ENCODE measurements at regions not wholly inside any gene's neighbourhood (a gene's known extent, or its start where the extent isn't known, plus 50 kb on each side); places are given as distances from the start of the nearest gene placed in this dataset.

- no peaks in the 10 kb centered on the region for H3K36me3 ChIP-seq
- intact Hi-C loops (cut with DNase I; ENCODE audit: low total_unique reads): no loop called here
- no peak for DNase-seq
- no peaks in the 10 kb centered on the region for H3K9me3 ChIP-seq
- no peak for TF ChIP-seq CTCF (IDR thresholded peaks at IDR 0.05)
- TF ChIP-seq POLR2A (IDR thresholded peaks at IDR 0.05): no peak
- H3K27me3 ChIP-seq: no peaks in the 10 kb centered on the region
- no peak overlapping the region for H3K27ac ChIP-seq
- H3K4me3 ChIP-seq: no peak overlapping the region
- H3K4me1 ChIP-seq: no peaks in the 10 kb centered on the region
These were observed 470.3 kb downstream of the DSC3 start for GRCh38 chr18:30572214-30572613.

DNA sequence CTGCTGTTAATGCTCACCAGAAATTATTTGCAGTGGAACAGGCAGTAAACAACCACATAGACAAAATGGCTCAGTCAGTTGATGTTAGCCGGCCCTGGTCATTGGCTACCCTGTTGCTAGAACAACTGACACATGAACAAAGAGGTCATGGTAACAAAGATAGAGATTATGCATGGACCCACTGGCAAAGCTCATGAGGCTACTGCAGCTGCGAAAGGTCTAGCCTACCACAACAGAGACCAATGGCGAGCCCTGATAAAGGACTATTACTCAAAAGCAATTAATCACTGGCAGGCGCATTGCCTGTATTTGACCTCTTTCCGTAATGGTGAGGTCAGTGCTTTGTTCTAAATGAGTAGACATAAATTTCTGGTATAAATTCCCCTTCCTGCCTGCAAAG is 474.2 kb downstream of the DSC3 start:
- no peaks in the 10 kb centered on the region for H3K4me1 ChIP-seq
- no peaks in the 10 kb centered on the region for H3K36me3 ChIP-seq
- DNase-seq: no peak
- TF ChIP-seq POLR2A (IDR thresholded peaks at IDR 0.05) (no peak), CTCF (IDR thresholded peaks at IDR 0.05) (no peak)
- H3K4me3 ChIP-seq: no peak overlapping the region
- no peaks in the 10 kb centered on the region for H3K27me3 ChIP-seq
- intact Hi-C loops (cut with DNase I; ENCODE audit: low total_unique reads): no loop called here
- H3K9me3 ChIP-seq: no peaks in the 10 kb centered on the region
- H3K27ac ChIP-seq: no peak overlapping the region

- H3K36me3 ChIP-seq: no peaks in the 10 kb centered on the region
- H3K9me3 ChIP-seq: no peaks in the 10 kb centered on the region
- H3K4me3 ChIP-seq: no peak overlapping the region
- H3K27me3 ChIP-seq: no peaks in the 10 kb centered on the region
- intact Hi-C loops (cut with DNase I; ENCODE audit: low total_unique reads): no loop called here
- H3K4me1 ChIP-seq: no peaks in the 10 kb centered on the region
- no peak overlapping the region for H3K27ac ChIP-seq
- TF ChIP-seq POLR2A (IDR thresholded peaks at IDR 0.05) (no peak), CTCF (IDR thresholded peaks at IDR 0.05) (no peak)
- no peak for DNase-seq
These were observed 475.7 kb downstream of the DSC3 start for GRCh38 chr18:30566877-30567276.

DNA sequence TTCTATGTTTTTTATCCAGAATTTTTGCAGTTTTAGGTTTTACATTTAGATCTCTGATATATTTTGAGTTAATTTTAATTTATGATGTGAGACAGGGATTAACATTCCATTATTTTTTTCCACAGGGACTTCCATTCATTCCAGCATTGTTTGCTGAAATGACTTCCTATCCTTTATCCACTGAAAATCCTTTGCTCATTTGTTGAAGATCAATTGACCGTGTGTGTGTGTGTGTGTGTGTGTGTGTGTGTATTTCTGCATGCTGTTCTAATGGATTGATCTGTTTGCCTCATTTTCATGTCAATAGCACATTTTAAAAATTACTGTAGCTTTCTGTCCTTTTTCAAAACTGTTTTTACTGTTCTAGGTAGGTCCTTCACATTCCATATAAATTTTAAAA is 480.3 kb downstream of the DSC3 start:
- Histone ChIP-seq H3K4me3 (no peak overlapping the region), H3K36me3 (no peaks in the 10 kb centered on the region), H3K27ac (no peak overlapping the region), H3K9me3 (no peaks in the 10 kb centered on the region), H3K27me3 (no peaks in the 10 kb centered on the region), H3K4me1 (no peaks in the 10 kb centered on the region)
- DNase-seq: no peak
- intact Hi-C loops (cut with DNase I; ENCODE audit: low total_unique reads): no loop called here
- TF ChIP-seq POLR2A (IDR thresholded peaks at IDR 0.05) (no peak), CTCF (IDR thresholded peaks at IDR 0.05) (no peak)

DNA sequence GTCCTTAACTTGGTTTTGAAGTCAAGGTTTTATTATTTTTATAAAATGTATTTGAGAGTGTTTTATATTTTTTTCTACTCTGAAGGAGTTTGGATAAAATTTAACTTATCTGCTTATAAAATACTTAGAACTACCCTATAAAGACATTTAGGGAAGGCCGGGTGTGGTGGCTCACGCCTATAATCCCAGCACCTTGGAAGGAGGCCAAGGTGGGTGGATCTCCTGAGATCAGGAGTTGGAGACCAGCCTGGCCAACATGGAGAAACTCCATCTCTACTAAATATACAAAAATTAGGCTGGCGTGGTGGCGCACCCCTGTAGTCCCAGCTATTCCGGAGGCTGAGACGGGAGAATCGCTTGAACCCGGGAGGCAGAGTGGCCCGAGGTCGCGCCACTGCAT is 486.4 kb downstream of the DSC3 start:
- no peaks in the 10 kb centered on the region for H3K36me3 ChIP-seq
- intact Hi-C loops (cut with DNase I; ENCODE audit: low total_unique reads): no loop called here
- no peak overlapping the region for H3K27ac ChIP-seq
- no peak overlapping the region for H3K4me3 ChIP-seq
- TF ChIP-seq CTCF (IDR thresholded peaks at IDR 0.05): no peak
- no peak for TF ChIP-seq POLR2A (IDR thresholded peaks at IDR 0.05)
- DNase-seq: no peak
- no peaks in the 10 kb centered on the region for H3K27me3 ChIP-seq
- no peaks in the 10 kb centered on the region for H3K4me1 ChIP-seq
- no peaks in the 10 kb centered on the region for H3K9me3 ChIP-seq

All from uterus (tissue), 3 donors.